GM19467 (cell line): ENCODE measurements at regions not wholly inside any gene's neighbourhood (a gene's known extent, or its start where the extent isn't known, plus 50 kb on each side); places are given as distances from the start of the nearest gene placed in this dataset.

ENCODE experiments used
- ATAC-seq: cut with Tn5 transposase; IDR thresholded peaks from one replicate; pipeline ENCODE4 v1.9.1; 2021; ENCODE audit warnings: mild to moderate bottlenecking, moderate library complexity; ENCODE audit not compliant: unreplicated experiment

GRCh38 chr20:40545478-40545877 is 143.6 kb downstream of the MAFB start:
- no peak for ATAC-seq

GRCh38 chr20:40542065-40542464 is 147.0 kb downstream of the MAFB start:
- ATAC-seq: no peak

- no peak for ATAC-seq
Observed at GRCh38 chr20:40540166-40540565, 148.9 kb downstream of the MAFB start.

- no peak for ATAC-seq
Observed at GRCh38 chr20:40538131-40538530, 150.9 kb downstream of the MAFB start.

- no peak for ATAC-seq
Observed at GRCh38 chr20:40536808-40537207, 152.2 kb downstream of the MAFB start.

GRCh38 chr20:40535816-40536215 is 153.2 kb downstream of the MAFB start:
- no peak for ATAC-seq

- ATAC-seq: no peak
Observed at GRCh38 chr20:40532103-40532502, 156.9 kb downstream of the MAFB start.

- no peak for ATAC-seq
Observed at GRCh38 chr20:40525351-40525750, 163.7 kb downstream of the MAFB start.

GRCh38 chr20:40524071-40524470 is 165.0 kb downstream of the MAFB start:
- ATAC-seq: no peak

GRCh38 chr20:40522405-40522804 is 166.6 kb downstream of the MAFB start:
- ATAC-seq: no peak

- ATAC-seq: no peak
Observed at GRCh38 chr20:40521962-40522361, 167.1 kb downstream of the MAFB start.

GRCh38 chr20:40519918-40520317 is 169.1 kb downstream of the MAFB start:
- no peak for ATAC-seq

- no peak for ATAC-seq
Observed at GRCh38 chr20:40512994-40513393, 176.0 kb downstream of the MAFB start.

GRCh38 chr20:40512591-40512990 is 176.4 kb downstream of the MAFB start:
- no peak for ATAC-seq

GRCh38 chr20:40511478-40511877 is 177.6 kb downstream of the MAFB start:
- ATAC-seq: no peak

GRCh38 chr20:40510622-40511021 is 178.4 kb downstream of the MAFB start:
- no peak for ATAC-seq

- ATAC-seq: no peak
Observed at GRCh38 chr20:40508821-40509220, 180.2 kb downstream of the MAFB start.

- no peak for ATAC-seq
Observed at GRCh38 chr20:40506537-40506939, 182.5 kb downstream of the MAFB start.

- ATAC-seq: no peak
Observed at GRCh38 chr20:40503119-40503518, 185.9 kb downstream of the MAFB start.

- no peak for ATAC-seq
Observed at GRCh38 chr20:40502576-40502975, 186.5 kb downstream of the MAFB start.

GRCh38 chr20:40499391-40499790 is 189.6 kb downstream of the MAFB start:
- no peak for ATAC-seq

GRCh38 chr20:40497899-40498691 is 190.9 kb downstream of the MAFB start:
- ATAC-seq: no peak

- no peak for ATAC-seq
Observed at GRCh38 chr20:40495956-40496355, 193.1 kb downstream of the MAFB start.
